ENCODE measurements at regions not wholly inside any gene's neighbourhood (a gene's known extent, or its start where the extent isn't known, plus 50 kb on each side); places are given as distances from the start of the nearest gene placed in this dataset.

DNA sequence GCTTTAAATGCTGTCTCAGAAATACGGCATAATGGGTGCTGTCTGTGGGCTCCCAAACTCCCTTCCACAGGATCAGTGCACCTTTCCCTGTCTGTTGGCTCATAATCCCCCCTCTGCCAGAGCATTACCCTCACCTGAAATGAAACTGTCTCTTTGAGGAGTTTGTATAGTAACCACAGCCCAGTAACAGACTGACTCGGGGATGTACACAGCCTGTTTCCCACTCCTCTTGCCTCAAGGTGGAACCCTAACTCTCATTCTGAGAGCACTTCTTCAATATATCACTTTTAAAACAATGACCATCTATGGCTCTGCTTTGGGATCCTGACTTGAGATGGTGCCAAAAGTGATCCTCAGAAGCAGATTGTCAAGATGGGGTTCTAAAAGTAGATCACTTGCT is 332.5 kb downstream of the AMY1C start:
- no peak overlapping the region for H3K9ac ChIP-seq (ENCODE audit: low read length)
- H4K91ac ChIP-seq (ENCODE audit: low read depth, low read length): no peak overlapping the region
- H3K9me3 ChIP-seq (ENCODE audit: insufficient read depth, low read depth, low read length): no peaks in the 10 kb centered on the region
- no peaks in the 10 kb centered on the region for H3K36me3 ChIP-seq (ENCODE audit: control insufficient read depth in 1 of 2, insufficient read depth in 2 of 2, low read length in 2 of 2)
- no peak overlapping the region for H4K8ac ChIP-seq (ENCODE audit: low read depth, low read length)
- no peak overlapping the region for H3K27ac ChIP-seq (ENCODE audit: low read depth, low read length)
- H3K4ac ChIP-seq (ENCODE audit: low read depth, low read length): no peak overlapping the region
- no peak overlapping the region for H3K14ac ChIP-seq (ENCODE audit: low read length)
- DNase-seq: no peak
- H3K79me1 ChIP-seq (ENCODE audit: low read length): no peaks in the 10 kb centered on the region
- H3K4me3 ChIP-seq (ENCODE audit: low read depth, low read length): no peak overlapping the region
- no peak overlapping the region for H2BK120ac ChIP-seq (ENCODE audit: insufficient read depth, low read length, poor library complexity)
- no peak overlapping the region for H2BK12ac ChIP-seq (ENCODE audit: low read length)
- H3K4me2 ChIP-seq (ENCODE audit: low read length): no peak overlapping the region
- no peak overlapping the region for H3K18ac ChIP-seq (ENCODE audit: low read length)
- no peak overlapping the region for H2AFZ ChIP-seq (ENCODE audit: insufficient read depth, low read length, poor library complexity)
- no peaks in the 10 kb centered on the region for H3K79me2 ChIP-seq (ENCODE audit: control insufficient read depth, insufficient read depth, low read length, poor library complexity)
- no peaks in the 10 kb centered on the region for H3K4me1 ChIP-seq (ENCODE audit: control insufficient read depth in 1 of 2, insufficient read depth in 2 of 2, low read length in 2 of 2)
- no peak overlapping the region for H2BK5ac ChIP-seq (ENCODE audit: low read depth, low read length, poor library complexity)
- no peaks in the 10 kb centered on the region for H3K27me3 ChIP-seq (ENCODE audit: insufficient read depth, low read length)
- WGBS (ENCODE audit: extremely low coverage, insufficient coverage, insufficient read length): no CpG with 5 or more reads among the region's 2 CpGs
- H3K23ac ChIP-seq (ENCODE audit: low read length): peak overlapping the region; percentile 74
- no peak overlapping the region for H2AK5ac ChIP-seq (ENCODE audit: low read length)
- no peak overlapping the region for H4K12ac ChIP-seq (ENCODE audit: low read depth, low read length)

DNA sequence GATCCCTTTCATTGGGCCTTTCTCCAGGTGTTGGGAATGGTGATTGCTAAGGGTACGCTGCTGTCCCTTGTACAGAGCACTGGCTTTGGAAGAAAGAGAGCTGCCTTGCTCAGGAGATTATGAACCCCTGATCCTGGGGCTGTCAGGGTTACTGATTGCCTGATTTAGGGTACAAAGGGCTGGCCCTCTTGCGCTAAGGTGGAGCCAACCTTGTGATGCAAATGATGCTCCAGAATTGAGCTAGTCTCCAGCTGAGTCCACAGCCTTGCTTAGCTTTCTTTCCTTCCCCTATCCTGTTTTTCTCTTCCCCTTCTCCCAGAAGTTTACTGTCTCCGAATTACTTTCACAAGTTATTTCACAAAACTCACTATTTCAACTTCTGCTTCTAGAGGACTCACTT is 334.7 kb downstream of the AMY1C start:
- H3K14ac ChIP-seq (ENCODE audit: low read length): no peak overlapping the region
- H3K18ac ChIP-seq (ENCODE audit: low read length): no peak overlapping the region
- H3K27me3 ChIP-seq (ENCODE audit: insufficient read depth, low read length): no peaks in the 10 kb centered on the region
- H3K36me3 ChIP-seq (ENCODE audit: control insufficient read depth in 1 of 2, insufficient read depth in 2 of 2, low read length in 2 of 2): no peaks in the 10 kb centered on the region
- no peaks in the 10 kb centered on the region for H3K79me2 ChIP-seq (ENCODE audit: control insufficient read depth, insufficient read depth, low read length, poor library complexity)
- H3K23ac ChIP-seq (ENCODE audit: low read length): no peak overlapping the region
- no peak overlapping the region for H2BK12ac ChIP-seq (ENCODE audit: low read length)
- H3K4ac ChIP-seq (ENCODE audit: low read depth, low read length): no peak overlapping the region
- H3K9me3 ChIP-seq (ENCODE audit: insufficient read depth, low read depth, low read length): no peaks in the 10 kb centered on the region
- H2BK120ac ChIP-seq (ENCODE audit: insufficient read depth, low read length, poor library complexity): no peak overlapping the region
- no peak overlapping the region for H3K4me2 ChIP-seq (ENCODE audit: low read length)
- no peak overlapping the region for H2AFZ ChIP-seq (ENCODE audit: insufficient read depth, low read length, poor library complexity)
- no peak overlapping the region for H3K27ac ChIP-seq (ENCODE audit: low read depth, low read length)
- no peaks in the 10 kb centered on the region for H3K79me1 ChIP-seq (ENCODE audit: low read length)
- no CpG with 5 or more reads among the region's 3 CpGs for WGBS (ENCODE audit: extremely low coverage, insufficient coverage, insufficient read length)
- no peak overlapping the region for H2BK5ac ChIP-seq (ENCODE audit: low read depth, low read length, poor library complexity)
- H4K12ac ChIP-seq (ENCODE audit: low read depth, low read length): no peak overlapping the region
- no peak overlapping the region for H3K9ac ChIP-seq (ENCODE audit: low read length)
- no peak overlapping the region for H2AK5ac ChIP-seq (ENCODE audit: low read length)
- no peak for DNase-seq
- H3K4me1 ChIP-seq (ENCODE audit: control insufficient read depth in 1 of 2, insufficient read depth in 2 of 2, low read length in 2 of 2): no peaks in the 10 kb centered on the region
- H4K91ac ChIP-seq (ENCODE audit: low read depth, low read length): no peak overlapping the region
- H4K8ac ChIP-seq (ENCODE audit: low read depth, low read length): no peak overlapping the region
- no peak overlapping the region for H3K4me3 ChIP-seq (ENCODE audit: low read depth, low read length)

DNA sequence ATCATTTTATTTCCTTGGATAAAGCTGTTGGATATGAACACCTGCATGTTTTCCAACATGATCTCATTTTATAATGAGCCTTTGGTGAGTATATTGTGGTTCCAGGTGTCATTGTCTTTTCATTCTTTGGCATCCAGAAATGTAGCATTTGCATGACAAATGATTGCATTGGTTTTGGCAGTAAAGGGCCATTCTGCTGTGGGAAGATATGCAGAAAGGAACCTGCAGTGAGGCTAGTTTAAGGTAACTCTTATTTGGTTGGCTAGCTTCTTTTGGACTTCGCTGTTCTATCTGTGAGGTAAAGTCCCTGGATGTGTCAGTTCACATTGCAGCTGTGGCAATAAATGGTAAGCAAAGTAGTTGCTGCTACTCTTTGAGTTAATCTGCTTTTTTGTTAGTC is 343.0 kb downstream of the AMY1C start:
- no peaks in the 10 kb centered on the region for H3K36me3 ChIP-seq (ENCODE audit: control insufficient read depth in 1 of 2, insufficient read depth in 2 of 2, low read length in 2 of 2)
- H3K79me2 ChIP-seq (ENCODE audit: control insufficient read depth, insufficient read depth, low read length, poor library complexity): no peaks in the 10 kb centered on the region
- no peaks in the 10 kb centered on the region for H3K79me1 ChIP-seq (ENCODE audit: low read length)
- H2AFZ ChIP-seq (ENCODE audit: insufficient read depth, low read length, poor library complexity): no peak overlapping the region
- H4K12ac ChIP-seq (ENCODE audit: low read depth, low read length): no peak overlapping the region
- H3K4ac ChIP-seq (ENCODE audit: low read depth, low read length): no peak overlapping the region
- H3K9me3 ChIP-seq (ENCODE audit: insufficient read depth, low read depth, low read length): no peaks in the 10 kb centered on the region
- no peak overlapping the region for H3K4me2 ChIP-seq (ENCODE audit: low read length)
- no peak overlapping the region for H4K91ac ChIP-seq (ENCODE audit: low read depth, low read length)
- H3K27ac ChIP-seq (ENCODE audit: low read depth, low read length): no peak overlapping the region
- no peaks in the 10 kb centered on the region for H3K27me3 ChIP-seq (ENCODE audit: insufficient read depth, low read length)
- no peak overlapping the region for H3K23ac ChIP-seq (ENCODE audit: low read length)
- no peak overlapping the region for H3K4me3 ChIP-seq (ENCODE audit: low read depth, low read length)
- no peak overlapping the region for H3K9ac ChIP-seq (ENCODE audit: low read length)
- H3K4me1 ChIP-seq (ENCODE audit: control insufficient read depth in 1 of 2, insufficient read depth in 2 of 2, low read length in 2 of 2): no peaks in the 10 kb centered on the region
- no peak overlapping the region for H4K8ac ChIP-seq (ENCODE audit: low read depth, low read length)
- no CpG with 5 or more reads among the region's 1 CpG for WGBS (ENCODE audit: extremely low coverage, insufficient coverage, insufficient read length)
- no peak overlapping the region for H3K18ac ChIP-seq (ENCODE audit: low read length)
- H2AK5ac ChIP-seq (ENCODE audit: low read length): no peak overlapping the region
- no peak for DNase-seq
- H2BK120ac ChIP-seq (ENCODE audit: insufficient read depth, low read length, poor library complexity): no peak overlapping the region
- H2BK12ac ChIP-seq (ENCODE audit: low read length): no peak overlapping the region
- H2BK5ac ChIP-seq (ENCODE audit: low read depth, low read length, poor library complexity): no peak overlapping the region
- no peak overlapping the region for H3K14ac ChIP-seq (ENCODE audit: low read length)

DNA sequence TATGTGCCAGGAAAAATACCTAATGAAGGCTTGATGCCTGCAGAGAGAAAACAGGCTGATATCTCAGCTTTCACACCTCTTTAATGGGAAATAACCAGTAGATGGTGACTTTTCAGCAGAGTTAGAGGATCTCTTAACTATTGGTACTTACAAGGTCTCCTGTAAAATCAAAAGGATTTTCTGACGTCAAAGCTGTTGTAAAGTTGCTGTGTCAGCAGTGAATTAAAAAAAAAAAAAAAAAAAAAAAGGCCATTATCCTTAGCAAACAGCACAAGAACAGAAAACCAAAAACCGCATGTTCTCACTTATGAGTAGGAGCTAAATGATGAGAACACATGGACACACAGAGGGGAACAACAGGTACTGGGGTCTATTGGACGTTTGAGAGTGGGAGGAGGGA is 349.1 kb downstream of the AMY1C start:
- H3K4me1 ChIP-seq (ENCODE audit: control insufficient read depth in 1 of 2, insufficient read depth in 2 of 2, low read length in 2 of 2): no peaks in the 10 kb centered on the region
- H3K4ac ChIP-seq (ENCODE audit: low read depth, low read length): no peak overlapping the region
- H3K27ac ChIP-seq (ENCODE audit: low read depth, low read length): no peak overlapping the region
- H3K79me1 ChIP-seq (ENCODE audit: low read length): no peaks in the 10 kb centered on the region
- H4K8ac ChIP-seq (ENCODE audit: low read depth, low read length): no peak overlapping the region
- H2AK5ac ChIP-seq (ENCODE audit: low read length): no peak overlapping the region
- no peak for DNase-seq
- H2AFZ ChIP-seq (ENCODE audit: insufficient read depth, low read length, poor library complexity): no peak overlapping the region
- no peaks in the 10 kb centered on the region for H3K79me2 ChIP-seq (ENCODE audit: control insufficient read depth, insufficient read depth, low read length, poor library complexity)
- H3K4me3 ChIP-seq (ENCODE audit: low read depth, low read length): no peak overlapping the region
- H3K9me3 ChIP-seq (ENCODE audit: insufficient read depth, low read depth, low read length): no peaks in the 10 kb centered on the region
- H3K4me2 ChIP-seq (ENCODE audit: low read length): no peak overlapping the region
- no peak overlapping the region for H3K18ac ChIP-seq (ENCODE audit: low read length)
- H3K9ac ChIP-seq (ENCODE audit: low read length): no peak overlapping the region
- no peak overlapping the region for H3K14ac ChIP-seq (ENCODE audit: low read length)
- H4K91ac ChIP-seq (ENCODE audit: low read depth, low read length): no peak overlapping the region
- no CpG with 5 or more reads among the region's 3 CpGs for WGBS (ENCODE audit: extremely low coverage, insufficient coverage, insufficient read length)
- H2BK12ac ChIP-seq (ENCODE audit: low read length): no peak overlapping the region
- H3K23ac ChIP-seq (ENCODE audit: low read length): no peak overlapping the region
- no peak overlapping the region for H4K12ac ChIP-seq (ENCODE audit: low read depth, low read length)
- H2BK120ac ChIP-seq (ENCODE audit: insufficient read depth, low read length, poor library complexity): no peak overlapping the region
- no peaks in the 10 kb centered on the region for H3K27me3 ChIP-seq (ENCODE audit: insufficient read depth, low read length)
- H3K36me3 ChIP-seq (ENCODE audit: control insufficient read depth in 1 of 2, insufficient read depth in 2 of 2, low read length in 2 of 2): no peaks in the 10 kb centered on the region
- no peak overlapping the region for H2BK5ac ChIP-seq (ENCODE audit: low read depth, low read length, poor library complexity)

Data from trophoblast cell (in vitro differentiated cells and primary cell).